ENCODE measurements at regions not wholly inside any gene's neighbourhood (a gene's known extent, or its start where the extent isn't known, plus 50 kb on each side); places are given as distances from the start of the nearest gene placed in this dataset.
"Not testable (repeated sequence)": the region's sequence is repeated elsewhere in the genome, so short reads cannot be mapped to it uniquely, and the experiment has no call there.

GRCh38 chr2:131827481-131828163 lies 299.9 kb downstream of the CCDC74A start:
- Histone ChIP-seq H3K36me3 (ENCODE audit: control insufficient read depth, insufficient read depth, low read length) (no peaks in the 10 kb centered on the region), H3K27me3 (ENCODE audit: control insufficient read depth, insufficient read depth, low read length) (no peaks in the 10 kb centered on the region), H4K20me1 (ENCODE audit: control insufficient read depth, extremely low read depth, insufficient read depth, low read length) (no peaks in the 10 kb centered on the region), H3K4me1 (ENCODE audit: control insufficient read depth, extremely low read depth, insufficient read depth, low read length) (no peaks in the 10 kb centered on the region), H2AFZ (ENCODE audit: low read length) (no peak overlapping the region), H3K9me3 (ENCODE audit: control insufficient read depth, insufficient read depth, low read depth, low read length) (no peaks in the 10 kb centered on the region), H3K4me2 (ENCODE audit: extremely low read depth, insufficient read depth, low read length) (no peak overlapping the region), H3K27ac (ENCODE audit: insufficient read depth, low read length) (no peak overlapping the region), H3K79me2 (ENCODE audit: control insufficient read depth, insufficient read depth, low read length) (no peaks in the 10 kb centered on the region), H3K4me3 (replicated peaks in 1 of 4; ENCODE audit: control extremely low read depth in 1 of 4, insufficient read depth in 1 of 4, low read depth in 3 of 4, low read length in 4 of 4) (no peak overlapping the region), H3K9ac (ENCODE audit: insufficient read depth, low read length) (no peak overlapping the region)
- DNase-seq (ENCODE audit: low read depth in 2 of 2) = no peak
- no peak for TF ChIP-seq CTCF (conservative IDR thresholded peaks at IDR 0.05 in 1 of 2, IDR thresholded peaks at IDR 0.05 in 1 of 2; ENCODE audit: low read depth in 1 of 2, low read length in 2 of 2)
- no peak for TF ChIP-seq EZH2 (IDR thresholded peaks at IDR 0.05; ENCODE audit: low read length, missing control alignments)

- DNase-seq (ENCODE audit: low read depth in 2 of 2) = no peak
- H3K9me3 ChIP-seq (ENCODE audit: control insufficient read depth, insufficient read depth, low read depth, low read length) = no peaks in the 10 kb centered on the region
- no peaks in the 10 kb centered on the region for H3K4me1 ChIP-seq (ENCODE audit: control insufficient read depth, extremely low read depth, insufficient read depth, low read length)
- H3K27ac ChIP-seq (ENCODE audit: insufficient read depth, low read length) = no peak overlapping the region
- no peak for TF ChIP-seq CTCF (conservative IDR thresholded peaks at IDR 0.05 in 1 of 2, IDR thresholded peaks at IDR 0.05 in 1 of 2; ENCODE audit: low read depth in 1 of 2, low read length in 2 of 2)
- TF ChIP-seq EZH2 (IDR thresholded peaks at IDR 0.05; ENCODE audit: low read length, missing control alignments) = no peak
- H3K4me2 ChIP-seq (ENCODE audit: extremely low read depth, insufficient read depth, low read length) = no peak overlapping the region
- no peaks in the 10 kb centered on the region for H4K20me1 ChIP-seq (ENCODE audit: control insufficient read depth, extremely low read depth, insufficient read depth, low read length)
- no peaks in the 10 kb centered on the region for H3K27me3 ChIP-seq (ENCODE audit: control insufficient read depth, insufficient read depth, low read length)
- no peaks in the 10 kb centered on the region for H3K79me2 ChIP-seq (ENCODE audit: control insufficient read depth, insufficient read depth, low read length)
- H3K4me3 ChIP-seq (replicated peaks in 1 of 4; ENCODE audit: control extremely low read depth in 1 of 4, insufficient read depth in 1 of 4, low read depth in 3 of 4, low read length in 4 of 4) = no peak overlapping the region
- H2AFZ ChIP-seq (ENCODE audit: low read length) = no peak overlapping the region
- H3K36me3 ChIP-seq (ENCODE audit: control insufficient read depth, insufficient read depth, low read length) = no peaks in the 10 kb centered on the region
- H3K9ac ChIP-seq (ENCODE audit: insufficient read depth, low read length) = no peak overlapping the region
Measured at GRCh38 chr2:131828164-131828561, 300.5 kb downstream of the CCDC74A start.

- H3K4me1 ChIP-seq (ENCODE audit: control insufficient read depth, extremely low read depth, insufficient read depth, low read length); H3K9me3 ChIP-seq (ENCODE audit: control insufficient read depth, insufficient read depth, low read depth, low read length); H3K9ac ChIP-seq (ENCODE audit: insufficient read depth, low read length): not testable (repeated sequence)
Measured at GRCh38 chr2:131828633-131829455, 301.2 kb downstream of the CCDC74A start.

GRCh38 chr2:131829456-131830241 lies 302.0 kb downstream of the CCDC74A start:
- not testable (repeated sequence) for H3K36me3 ChIP-seq (ENCODE audit: control insufficient read depth, insufficient read depth, low read length); H3K4me3 ChIP-seq (replicated peaks in 1 of 4; ENCODE audit: control extremely low read depth in 1 of 4, insufficient read depth in 1 of 4, low read depth in 3 of 4, low read length in 4 of 4); H3K4me1 ChIP-seq (ENCODE audit: control insufficient read depth, extremely low read depth, insufficient read depth, low read length); H3K4me2 ChIP-seq (ENCODE audit: extremely low read depth, insufficient read depth, low read length); H3K79me2 ChIP-seq (ENCODE audit: control insufficient read depth, insufficient read depth, low read length); H3K9me3 ChIP-seq (ENCODE audit: control insufficient read depth, insufficient read depth, low read depth, low read length); H3K27me3 ChIP-seq (ENCODE audit: control insufficient read depth, insufficient read depth, low read length); H3K27ac ChIP-seq (ENCODE audit: insufficient read depth, low read length); DNase-seq (ENCODE audit: low read depth in 2 of 2); H4K20me1 ChIP-seq (ENCODE audit: control insufficient read depth, extremely low read depth, insufficient read depth, low read length); H2AFZ ChIP-seq (ENCODE audit: low read length); H3K9ac ChIP-seq (ENCODE audit: insufficient read depth, low read length)

More at GRCh38 chr2:131828633-131829455, 301.2 kb downstream of the CCDC74A start:
- H3K27me3 ChIP-seq (ENCODE audit: control insufficient read depth, insufficient read depth, low read length); H3K4me3 ChIP-seq (replicated peaks in 1 of 4; ENCODE audit: control extremely low read depth in 1 of 4, insufficient read depth in 1 of 4, low read depth in 3 of 4, low read length in 4 of 4); H3K36me3 ChIP-seq (ENCODE audit: control insufficient read depth, insufficient read depth, low read length); H4K20me1 ChIP-seq (ENCODE audit: control insufficient read depth, extremely low read depth, insufficient read depth, low read length); DNase-seq (ENCODE audit: low read depth in 2 of 2); H3K79me2 ChIP-seq (ENCODE audit: control insufficient read depth, insufficient read depth, low read length); H3K27ac ChIP-seq (ENCODE audit: insufficient read depth, low read length); H3K4me2 ChIP-seq (ENCODE audit: extremely low read depth, insufficient read depth, low read length); H2AFZ ChIP-seq (ENCODE audit: low read length): not testable (repeated sequence)

Data from fibroblast of lung (primary cell).